Calu3 (cell line): ENCODE measurements at regions not wholly inside any gene's neighbourhood (a gene's known extent, or its start where the extent isn't known, plus 50 kb on each side); places are given as distances from the start of the nearest gene placed in this dataset.

ENCODE experiments used
- BruUV-seq: library from RNA; stranded (reverse); fragments of 400-500 nt; replicated peaks from 2 replicates; lab custom pipeline; 2021; lab: Mats Ljungman, UMichigan
- CTCF ChIA-PET: fragments of 300-600 bp; sonication (Branson Sonifier 250); formaldehyde crosslinking; loops from one replicate; lab custom pipeline; 2022; ENCODE audit warnings: antibody characterized with exemption; lab: Charles Lee
- DNase-seq: peaks from one replicate; pipeline ENCODE4 v3.0.0; 2022
- H3K27ac Mint-ChIP-seq: one replicate; pipeline ENCODE4 v1.8.0; 2022; ENCODE audit warnings: mixed read lengths; ENCODE audit not compliant: unreplicated experiment
- H3K27me3 Mint-ChIP-seq: one replicate; pipeline ENCODE4 v1.8.0; 2022; ENCODE audit warnings: mixed read lengths; ENCODE audit not compliant: unreplicated experiment
- H3K36me3 Mint-ChIP-seq: one replicate; pipeline ENCODE4 v1.8.0; 2022; ENCODE audit warnings: mild to moderate bottlenecking, moderate library complexity, mixed read lengths; ENCODE audit not compliant: insufficient read depth, unreplicated experiment
- H3K4me1 Mint-ChIP-seq: one replicate; pipeline ENCODE4 v1.8.0; 2022; ENCODE audit warnings: mild to moderate bottlenecking, low read depth, mixed read lengths; ENCODE audit not compliant: unreplicated experiment
- H3K4me3 Mint-ChIP-seq: one replicate; pipeline ENCODE4 v1.8.0; 2022; ENCODE audit warnings: mild to moderate bottlenecking, low read depth, moderate library complexity, mixed read lengths; ENCODE audit not compliant: unreplicated experiment
- H3K9me3 Mint-ChIP-seq: one replicate; pipeline ENCODE4 v1.8.0; 2022; ENCODE audit warnings: low read depth, mixed read lengths; ENCODE audit not compliant: unreplicated experiment
- CTCF ChIP-seq: fragments of 200-600 bp; IDR thresholded peaks from one replicate; pipeline ENCODE4 v1.8.0; 2022; ENCODE audit warnings: antibody characterized with exemption; ENCODE audit not compliant: unreplicated experiment
- intact Hi-C: fragments of 100-400 bp; cut with micrococcal nuclease; formaldehyde crosslinking; loops from one replicate; pipeline ENCODE4 v1.10.0; 2022; ENCODE audit not compliant: unreplicated experiment

GRCh38 chr6:102126488-102126887 lies 733.0 kb downstream of the GRIK2 start:
- Mint-ChIP-seq H3K27me3 (no peaks in the 10 kb centered on the region), H3K4me1 (no peaks in the 10 kb centered on the region), H3K9me3 (no peaks in the 10 kb centered on the region), H3K4me3 (no peak overlapping the region), H3K27ac (no peak overlapping the region), H3K36me3 (no peaks in the 10 kb centered on the region)
- CTCF ChIA-PET, result no interaction called here
- intact Hi-C loops, result no loop called here
- no peak for DNase-seq
- TF ChIP-seq CTCF, result no peak
- no TSS peak for BruUV-seq

GRCh38 chr6:102127253-102127652 lies 733.7 kb downstream of the GRIK2 start:
- H3K4me3 Mint-ChIP-seq, result no peak overlapping the region
- DNase-seq, result no peak
- H3K4me1 Mint-ChIP-seq, result no peaks in the 10 kb centered on the region
- no peak for TF ChIP-seq CTCF
- intact Hi-C loops, result no loop called here
- CTCF ChIA-PET, result interaction anchor here (0.6 kb wide), 1 partner anchor 602 kb away, joined by 6 read pairs; no protein-coding TSS in a partner anchor
- H3K27ac Mint-ChIP-seq, result no peak overlapping the region
- no peaks in the 10 kb centered on the region for H3K9me3 Mint-ChIP-seq
- no peaks in the 10 kb centered on the region for H3K27me3 Mint-ChIP-seq
- no TSS peak for BruUV-seq
- H3K36me3 Mint-ChIP-seq, result no peaks in the 10 kb centered on the region

- no TSS peak for BruUV-seq
- no peak for DNase-seq
- no peaks in the 10 kb centered on the region for H3K27me3 Mint-ChIP-seq
- no peak overlapping the region for H3K4me3 Mint-ChIP-seq
- H3K36me3 Mint-ChIP-seq, result no peaks in the 10 kb centered on the region
- H3K4me1 Mint-ChIP-seq, result no peaks in the 10 kb centered on the region
- CTCF ChIA-PET, result no interaction called here
- no peak overlapping the region for H3K27ac Mint-ChIP-seq
- TF ChIP-seq CTCF, result no peak
- no peaks in the 10 kb centered on the region for H3K9me3 Mint-ChIP-seq
- intact Hi-C loops, result no loop called here
Measured at GRCh38 chr6:102137859-102138258, 744.4 kb downstream of the GRIK2 start.

GRCh38 chr6:102149191-102149590 lies 755.7 kb downstream of the GRIK2 start:
- H3K4me3 Mint-ChIP-seq, result no peak overlapping the region
- no TSS peak for BruUV-seq

More at GRCh38 chr6:102149191-102149590, 755.7 kb downstream of the GRIK2 start:
- H3K36me3 Mint-ChIP-seq, result no peaks in the 10 kb centered on the region
- CTCF ChIA-PET, result no interaction called here
- DNase-seq, result no peak
- no peaks in the 10 kb centered on the region for H3K27me3 Mint-ChIP-seq
- no peaks in the 10 kb centered on the region for H3K9me3 Mint-ChIP-seq
- H3K4me1 Mint-ChIP-seq, result no peaks in the 10 kb centered on the region
- no peak for TF ChIP-seq CTCF
- intact Hi-C loops, result no loop called here
- H3K27ac Mint-ChIP-seq, result no peak overlapping the region
